ENCODE measurements at regions not wholly inside any gene's neighbourhood (a gene's known extent, or its start where the extent isn't known, plus 50 kb on each side); places are given as distances from the start of the nearest gene placed in this dataset.

- Mint-ChIP-seq H3K4me1 (ENCODE audit: low read depth) (peaks cover 5% of the 10 kb centered on the region), H3K9me3 (no peaks in the 10 kb centered on the region), H3K36me3 (ENCODE audit: low read depth) (no peaks in the 10 kb centered on the region), H3K4me3 (no peak overlapping the region), H3K27me3 (peaks cover 13% of the 10 kb centered on the region), H3K27ac (no peak overlapping the region)
- Histone ChIP-seq H3K27me3 (ENCODE audit: control insufficient read depth in 1 of 2, insufficient read depth in 2 of 2, low read length in 2 of 2) (peaks cover 0 to 3% of the 10 kb centered on the region in 2 experiments), H3K9me3 (ENCODE audit: control insufficient read depth in 1 of 2, insufficient read depth in 1 of 2, low read length in 2 of 2) (no peaks in the 10 kb centered on the region), H3K4me3 (ENCODE audit: low read length) (no peak overlapping the region), H3K36me3 (ENCODE audit: insufficient read depth, low read length) (no peaks in the 10 kb centered on the region), H3K27ac (ENCODE audit: low read depth in 1 of 2, low read length in 2 of 2) (no peak overlapping the region), H3K4me1 (ENCODE audit: insufficient read depth, low read length) (no peaks in the 10 kb centered on the region)
- CTCF ChIA-PET = no interaction called here
- POLR2A ChIA-PET = no interaction called here
- ATAC-seq (ENCODE audit: poor library complexity) (no peak), DNase-seq (peak in 1 of 14 experiments; percentile 31)
- no peak for TF ChIP-seq CTCF (IDR thresholded peaks at IDR 0.05)
- intact Hi-C loops (cut with DNase I, micrococcal nuclease) = no loop called here
Observed at GRCh38 chr3:13135811-13136321, 62.6 kb upstream of the IQSEC1 start.

DNA sequence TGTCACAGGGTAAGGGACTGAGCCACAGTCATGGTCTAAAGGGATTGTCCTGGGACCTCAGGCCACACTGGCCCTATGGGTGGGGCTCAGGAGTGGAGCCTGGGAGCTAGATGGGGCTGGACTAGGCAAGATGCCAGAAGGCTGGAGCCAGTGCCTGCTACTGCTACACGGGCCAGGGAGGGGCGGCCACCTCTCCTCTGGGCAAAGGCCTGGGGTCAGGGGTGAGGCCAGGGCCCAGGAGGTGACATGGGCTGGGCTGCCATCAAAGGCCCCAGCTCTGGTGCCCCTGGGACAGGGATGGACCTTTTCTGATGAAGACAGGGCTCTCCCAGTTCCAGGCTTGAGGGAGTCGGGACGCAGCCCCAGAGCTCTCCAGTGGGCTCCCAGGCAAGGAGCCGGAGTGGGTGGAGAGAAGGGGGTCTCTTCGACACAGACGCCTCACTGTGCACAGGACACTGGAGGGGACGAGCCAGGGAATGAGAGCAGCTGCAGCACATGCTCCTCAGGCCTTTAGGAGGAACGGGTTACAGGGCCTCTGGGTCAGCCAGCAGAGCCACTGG lies 62.1 kb upstream of the IQSEC1 start:
- Histone ChIP-seq H3K9me3 (ENCODE audit: control insufficient read depth in 1 of 2, insufficient read depth in 1 of 2, low read length in 2 of 2) (no peaks in the 10 kb centered on the region), H3K4me1 (ENCODE audit: insufficient read depth, low read length) (no peaks in the 10 kb centered on the region), H3K27ac (ENCODE audit: low read depth in 1 of 2, low read length in 2 of 2) (no peak overlapping the region), H3K4me3 (ENCODE audit: low read length) (no peak overlapping the region), H3K27me3 (ENCODE audit: control insufficient read depth in 1 of 2, insufficient read depth in 2 of 2, low read length in 2 of 2) (no peaks in the 10 kb centered on the region), H3K36me3 (ENCODE audit: insufficient read depth, low read length) (no peaks in the 10 kb centered on the region)
- TF ChIP-seq CTCF (IDR thresholded peaks at IDR 0.05) = no peak
- POLR2A ChIA-PET = no interaction called here
- Mint-ChIP-seq H3K27ac (no peak overlapping the region), H3K4me3 (no peak overlapping the region), H3K27me3 (peaks cover 13% of the 10 kb centered on the region), H3K36me3 (ENCODE audit: low read depth) (no peaks in the 10 kb centered on the region), H3K9me3 (no peaks in the 10 kb centered on the region), H3K4me1 (ENCODE audit: low read depth) (peaks cover 5% of the 10 kb centered on the region)
- intact Hi-C loops (cut with DNase I, micrococcal nuclease) = no loop called here
- CTCF ChIA-PET = no interaction called here
- ATAC-seq (ENCODE audit: poor library complexity) (no peak), DNase-seq (peak in 1 of 14 experiments; percentile 25)

DNA sequence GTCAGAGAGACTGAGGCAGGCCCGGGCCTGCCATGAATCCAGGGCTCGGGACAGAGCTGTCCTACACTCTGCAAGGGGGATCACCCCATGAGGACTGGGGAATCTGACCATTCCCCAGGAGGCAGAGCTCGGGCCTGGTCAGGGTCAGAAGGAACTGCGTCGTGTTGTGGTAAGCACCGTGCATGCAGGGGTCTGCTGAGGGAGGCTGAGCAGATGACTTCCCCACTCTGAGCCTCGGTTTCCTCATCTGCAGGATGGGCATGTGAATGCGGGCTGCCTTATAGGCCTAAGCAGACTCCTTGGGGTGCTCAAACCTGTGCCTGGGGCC lies 61.6 kb upstream of the IQSEC1 start:
- H3K4me3 Mint-ChIP-seq = no peak overlapping the region
- no peak overlapping the region for H3K27ac Mint-ChIP-seq
- H3K4me1 Mint-ChIP-seq (ENCODE audit: low read depth) = peaks cover 5% of the 10 kb centered on the region
- no peaks in the 10 kb centered on the region for H3K4me1 ChIP-seq (ENCODE audit: insufficient read depth, low read length)
- H3K36me3 ChIP-seq (ENCODE audit: insufficient read depth, low read length) = no peaks in the 10 kb centered on the region
- intact Hi-C loops (cut with DNase I, micrococcal nuclease) = no loop called here
- no peak for TF ChIP-seq CTCF (IDR thresholded peaks at IDR 0.05)
- no peak overlapping the region for H3K4me3 ChIP-seq (ENCODE audit: low read length)
- no peaks in the 10 kb centered on the region for H3K27me3 ChIP-seq (ENCODE audit: control insufficient read depth in 1 of 2, insufficient read depth in 2 of 2, low read length in 2 of 2)
- ATAC-seq (ENCODE audit: poor library complexity) (no peak), DNase-seq (peak in 1 of 14 experiments; percentile 19)
- no peaks in the 10 kb centered on the region for H3K36me3 Mint-ChIP-seq (ENCODE audit: low read depth)
- ChIA-PET CTCF (no interaction called here), POLR2A (no interaction called here)
- H3K27ac ChIP-seq (ENCODE audit: low read depth in 1 of 2, low read length in 2 of 2) = no peak overlapping the region
- H3K27me3 Mint-ChIP-seq = peaks cover 12% of the 10 kb centered on the region
- no peaks in the 10 kb centered on the region for H3K9me3 ChIP-seq (ENCODE audit: control insufficient read depth in 1 of 2, insufficient read depth in 1 of 2, low read length in 2 of 2)
- no peaks in the 10 kb centered on the region for H3K9me3 Mint-ChIP-seq
